NT2/D1 (cell line): ENCODE measurements at regions not wholly inside any gene's neighbourhood (a gene's known extent, or its start where the extent isn't known, plus 50 kb on each side); places are given as distances from the start of the nearest gene placed in this dataset.

Source experiments
- YY1 ChIP-seq: IDR thresholded peaks from 2 replicates; pipeline ENCODE4 v1.6.1; 2011; ENCODE audit not compliant: insufficient read length, insufficient read depth
- ZNF274 ChIP-seq: IDR thresholded peaks from 2 replicates; pipeline ENCODE4 v1.6.1; 2011; ENCODE audit warnings: mild to moderate bottlenecking, low read depth, low read length

DNA sequence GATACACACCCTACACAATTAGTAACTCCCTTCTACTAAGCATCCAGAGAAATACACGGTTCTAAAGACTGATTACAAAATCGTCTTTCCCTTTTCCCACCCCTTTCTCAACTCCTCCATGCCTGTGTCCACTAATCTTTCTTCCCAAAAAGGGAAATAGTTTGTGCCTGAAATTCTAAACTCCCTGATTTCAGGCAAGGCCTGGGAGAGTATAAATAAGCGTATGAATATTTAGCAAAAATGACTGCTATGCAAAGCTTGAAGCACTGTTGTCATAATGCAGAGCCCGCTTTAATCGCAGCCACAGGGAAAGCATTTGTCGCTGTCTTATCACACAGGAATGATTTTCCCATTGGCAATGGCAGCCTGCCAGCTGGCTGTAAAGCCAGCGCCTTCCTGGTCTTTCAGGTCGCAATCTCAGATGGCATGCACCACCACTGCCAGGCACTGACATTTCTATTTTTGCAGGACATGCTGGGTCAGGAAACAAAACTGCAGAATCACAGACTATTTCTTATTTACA lies 142.9 kb upstream of the PCGF5 start:
- TF ChIP-seq ZNF274 (no peak), YY1 (no peak)
